HG03045 (cell line): ENCODE measurements at regions not wholly inside any gene's neighbourhood (a gene's known extent, or its start where the extent isn't known, plus 50 kb on each side); places are given as distances from the start of the nearest gene placed in this dataset.

Experiments
- ATAC-seq: cut with Tn5 transposase; IDR thresholded peaks from one replicate; pipeline ENCODE4 v1.9.1; 2021; ENCODE audit warnings: mild to moderate bottlenecking, moderate library complexity; ENCODE audit not compliant: unreplicated experiment

GRCh38 chr7:35581605-35582210, 113.2 kb downstream of the HERPUD2 start:
- no peak for ATAC-seq

GRCh38 chr7:35576031-35576573, 118.8 kb downstream of the HERPUD2 start:
- no peak for ATAC-seq

GRCh38 chr7:35571611-35572240, 123.2 kb downstream of the HERPUD2 start:
- no peak for ATAC-seq

DNA sequence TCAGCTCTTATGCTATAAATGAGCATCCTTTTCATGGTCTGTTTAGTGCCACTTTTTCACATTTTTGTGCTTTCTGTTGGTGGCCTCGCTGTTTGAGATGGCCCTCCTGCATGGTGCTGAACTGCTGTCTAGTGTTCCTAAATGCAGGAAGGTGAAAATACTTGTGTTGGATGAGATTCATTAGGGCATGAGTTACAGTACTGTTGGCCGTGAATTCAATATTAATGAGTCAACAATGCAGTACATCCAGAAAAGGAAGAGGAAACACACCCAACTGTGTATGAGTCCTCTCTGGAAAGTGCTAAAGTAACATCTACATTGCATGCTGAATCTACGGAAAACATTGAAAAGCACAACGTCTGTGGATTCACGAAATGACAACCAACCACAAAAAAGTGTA, 124.0 kb downstream of the HERPUD2 start:
- no peak for ATAC-seq

GRCh38 chr7:35565927-35566326, 129.0 kb downstream of the HERPUD2 start:
- no peak for ATAC-seq

- no peak for ATAC-seq
Measured at GRCh38 chr7:35558841-35559240, 136.1 kb downstream of the HERPUD2 start.

DNA sequence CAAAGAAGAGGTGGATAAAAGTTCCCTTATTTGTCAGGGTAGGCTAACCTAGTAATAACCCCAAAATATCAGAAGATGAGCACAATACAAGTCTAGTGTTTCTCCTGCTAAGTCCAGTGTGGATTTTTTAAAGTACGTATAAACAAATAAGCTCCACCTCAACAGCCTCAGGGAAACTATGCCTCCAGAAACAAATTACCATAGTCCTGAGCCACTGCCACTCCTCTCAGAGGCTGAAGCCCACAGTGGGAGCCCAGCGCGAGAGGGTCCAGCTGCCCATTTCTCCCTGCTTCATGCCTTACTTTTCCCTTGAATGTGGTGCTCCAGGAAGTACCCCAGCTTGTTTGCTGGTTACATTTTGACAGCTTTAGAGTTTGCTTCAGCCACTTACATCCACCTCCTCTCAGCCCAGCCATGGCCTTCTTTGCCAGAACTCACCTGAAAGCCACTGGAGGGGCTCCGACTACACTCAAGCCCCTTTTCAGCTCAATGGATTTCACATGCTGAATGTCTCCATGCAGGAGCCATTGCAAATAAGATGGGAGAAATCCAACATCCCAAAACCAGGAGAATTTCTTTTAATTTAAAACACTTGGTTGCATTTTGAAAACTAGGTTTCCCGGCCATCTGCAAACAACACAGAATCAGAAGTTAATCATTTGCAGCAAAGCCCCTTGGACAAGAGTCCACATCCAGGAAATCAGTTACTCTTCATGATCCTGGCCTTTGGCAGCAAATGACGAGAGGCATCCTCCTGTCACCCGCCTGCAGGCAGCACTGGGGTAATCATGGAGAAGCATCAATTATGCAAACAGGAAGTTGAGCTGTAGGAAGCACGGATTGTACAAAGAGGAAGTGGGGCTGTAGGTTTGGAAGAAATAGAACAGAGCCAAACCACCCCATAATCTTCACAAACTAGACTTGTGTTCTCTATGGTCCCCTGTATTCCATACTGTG, 138.1 kb downstream of the HERPUD2 start:
- no peak for ATAC-seq

DNA sequence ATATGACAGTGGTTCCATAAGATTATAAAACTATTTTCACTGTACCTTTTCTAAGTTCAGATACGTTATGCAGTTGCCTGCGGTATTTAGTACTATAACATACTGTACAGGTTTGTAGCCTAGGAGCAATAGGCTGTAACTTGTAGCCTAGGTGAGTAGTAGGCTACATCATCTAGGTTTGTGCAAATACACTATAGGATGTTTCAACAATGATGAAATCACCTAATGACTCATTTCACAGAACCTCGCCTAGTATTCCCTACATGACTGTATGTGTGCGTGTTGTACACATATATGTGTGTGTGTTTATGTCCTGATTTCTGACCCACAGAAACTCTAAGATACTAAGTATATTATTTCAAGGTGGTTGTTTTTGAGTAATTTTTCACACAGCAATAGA, 139.0 kb downstream of the HERPUD2 start:
- ATAC-seq: no peak

GRCh38 chr7:35555386-35555785, 139.5 kb downstream of the HERPUD2 start:
- ATAC-seq: no peak

DNA sequence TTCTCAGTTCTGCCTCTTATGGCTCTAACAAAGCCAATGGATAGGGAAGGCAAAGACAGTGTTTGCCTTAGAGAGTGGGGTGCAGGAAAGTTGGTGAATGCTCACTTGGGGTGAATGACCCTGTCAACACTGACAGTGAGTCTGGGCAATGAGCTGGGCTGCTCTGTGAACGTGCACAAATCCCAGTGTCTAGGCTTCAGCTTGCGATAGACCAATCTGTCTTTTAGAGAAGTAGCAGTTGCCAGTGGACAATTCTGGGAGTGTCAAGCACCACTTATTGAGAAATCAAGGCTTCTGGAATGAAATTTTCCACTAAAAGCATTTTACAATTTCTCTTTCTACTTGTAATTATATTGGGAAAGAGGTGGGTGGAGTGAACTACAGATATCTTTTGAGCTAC, 141.4 kb downstream of the HERPUD2 start:
- no peak for ATAC-seq

GRCh38 chr7:35552691-35553090, 142.2 kb downstream of the HERPUD2 start:
- no peak for ATAC-seq

DNA sequence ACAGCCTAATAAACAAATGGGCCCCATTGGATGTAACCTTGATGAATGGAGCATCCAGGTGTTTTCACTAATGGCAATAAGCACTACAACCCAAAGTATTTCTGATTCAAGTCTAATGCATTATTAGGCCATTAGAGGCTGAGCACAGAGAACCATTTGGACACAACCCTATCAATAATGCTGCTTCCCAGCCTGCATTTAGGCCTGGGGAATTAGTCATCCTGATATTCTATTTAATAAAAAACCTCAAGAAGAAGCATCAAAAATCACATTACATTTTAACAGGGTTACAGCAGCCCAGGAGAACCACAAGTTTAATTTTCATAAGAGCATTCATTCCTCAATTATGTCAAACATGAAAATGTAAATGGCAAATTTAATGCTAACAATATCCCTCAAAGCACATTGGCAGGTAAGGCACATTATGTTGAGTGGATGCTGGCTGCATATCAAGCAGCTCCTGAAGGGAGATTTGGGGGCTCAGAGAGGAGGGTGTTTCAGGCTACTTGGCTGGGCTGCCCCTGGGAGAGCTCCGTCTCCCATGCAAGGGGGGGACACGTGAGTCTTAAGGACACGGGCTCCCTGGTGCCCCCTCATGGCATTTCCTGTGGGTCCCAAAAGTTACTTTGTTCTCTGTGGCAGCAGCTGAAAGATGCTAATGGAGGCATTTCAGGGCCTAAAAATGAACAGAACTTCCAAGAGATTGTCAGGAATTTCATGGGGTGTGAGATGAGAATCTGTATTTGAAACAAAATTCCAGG, 143.4 kb downstream of the HERPUD2 start:
- ATAC-seq: no peak

DNA sequence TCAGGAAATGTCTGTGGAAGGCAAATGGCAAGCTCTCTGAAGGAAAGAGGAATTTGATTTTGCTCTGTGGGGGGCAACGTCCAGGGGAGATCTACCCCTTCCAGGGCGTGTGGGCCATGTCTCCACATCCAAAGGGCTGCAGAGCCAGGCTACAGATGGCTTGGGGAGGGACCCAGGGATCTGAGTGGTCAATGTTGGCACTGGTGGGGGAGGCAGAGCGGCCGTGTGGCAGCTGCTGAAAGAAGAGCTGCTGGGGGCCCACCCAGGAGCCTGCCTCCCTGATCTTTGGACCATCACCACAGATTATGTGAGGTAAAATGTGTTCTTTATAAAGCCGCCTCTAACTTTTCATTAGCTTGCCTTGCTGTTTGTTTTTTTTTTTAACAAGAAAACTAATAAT, 144.1 kb downstream of the HERPUD2 start:
- ATAC-seq: no peak

DNA sequence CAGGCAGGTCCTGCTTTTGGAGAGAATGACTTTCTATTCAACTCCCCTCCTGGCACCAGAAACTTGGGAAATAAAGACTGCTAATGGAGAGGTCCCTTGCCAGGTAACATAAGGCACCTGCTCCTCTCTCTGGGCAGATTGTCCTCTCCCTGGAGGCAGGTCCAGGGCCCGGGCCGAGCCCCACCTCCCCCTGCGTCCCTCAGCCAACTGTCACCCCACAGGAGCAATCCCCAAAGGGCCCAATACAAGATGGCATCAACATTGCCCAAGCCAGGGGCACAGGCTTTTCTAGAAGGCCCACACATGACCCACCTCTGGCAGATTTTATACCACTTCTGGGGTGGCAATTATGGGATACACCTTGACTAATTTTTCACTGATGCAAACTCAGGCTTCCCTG, 145.2 kb downstream of the HERPUD2 start:
- ATAC-seq: no peak

DNA sequence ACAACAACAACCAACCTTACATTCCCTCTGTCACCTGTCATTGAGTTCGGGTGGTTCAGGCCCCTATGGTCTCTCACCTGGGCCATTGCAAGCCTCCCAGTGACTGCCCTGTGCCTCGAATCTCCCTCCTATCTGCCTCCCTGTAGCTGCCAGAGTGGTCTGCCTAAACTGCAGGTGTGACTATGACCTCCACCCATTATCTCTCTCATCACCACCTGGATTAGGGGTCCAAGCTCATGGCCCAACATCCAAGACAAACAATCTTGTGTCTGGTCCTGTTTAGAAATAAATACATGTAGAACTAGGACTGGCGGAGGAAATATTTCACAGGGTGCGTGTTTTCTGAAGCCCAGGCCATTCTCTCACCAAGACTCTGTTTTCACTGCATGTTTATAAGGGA, 146.6 kb downstream of the HERPUD2 start:
- ATAC-seq: no peak

DNA sequence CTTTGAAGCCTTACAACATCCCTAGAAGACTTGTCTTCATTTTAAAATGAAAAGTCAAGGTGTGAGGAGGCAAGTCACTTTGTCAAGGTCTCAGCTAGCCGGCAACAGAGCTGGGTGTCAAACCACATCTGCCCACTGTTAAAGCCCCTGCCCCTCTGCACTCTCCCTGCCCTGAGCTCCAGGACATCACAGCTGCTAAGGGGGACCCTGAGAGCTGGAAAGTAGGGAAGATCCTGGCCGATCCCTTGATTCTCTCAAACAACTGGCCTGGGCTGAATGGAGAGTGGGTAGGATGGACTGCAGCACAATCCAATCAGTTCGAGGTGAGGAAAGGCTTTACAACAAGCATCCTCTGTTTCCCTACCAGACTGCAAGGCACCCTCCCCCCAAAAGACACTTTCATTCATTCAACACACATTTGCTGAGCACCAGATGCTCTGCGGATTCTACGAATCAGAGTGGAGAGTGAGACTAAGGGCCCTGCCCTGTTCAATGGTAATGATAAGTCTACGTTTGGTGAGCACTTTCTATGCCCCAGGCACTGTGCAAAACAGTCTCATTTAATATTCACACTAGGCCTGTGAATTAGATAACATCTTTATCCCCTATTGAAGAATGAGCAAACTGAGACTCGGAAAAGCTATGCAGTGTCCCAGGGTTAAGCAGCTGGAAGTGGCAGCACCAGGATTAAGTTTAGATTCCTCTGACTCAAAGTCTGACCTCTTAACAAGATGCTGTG, 148.1 kb downstream of the HERPUD2 start:
- ATAC-seq: no peak

DNA sequence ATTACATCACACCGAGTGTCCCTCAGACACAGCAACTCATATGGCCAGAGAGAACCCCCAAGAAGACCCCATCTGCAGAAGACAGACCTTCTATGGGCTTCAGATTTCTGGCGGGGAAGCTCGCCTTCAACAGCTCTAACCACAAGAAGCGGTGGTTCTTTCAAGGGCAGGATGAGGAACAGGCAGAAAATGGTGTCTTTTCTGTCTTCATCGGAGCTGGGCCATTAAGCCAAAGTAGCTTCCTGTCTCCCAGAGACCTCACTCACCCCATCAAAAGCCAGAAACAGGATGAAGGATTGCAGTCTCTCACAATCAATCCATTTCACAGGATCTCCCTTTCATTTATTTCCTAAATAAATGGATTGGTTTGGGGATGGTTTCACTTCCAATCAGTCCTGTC, 149.1 kb downstream of the HERPUD2 start:
- ATAC-seq: no peak

DNA sequence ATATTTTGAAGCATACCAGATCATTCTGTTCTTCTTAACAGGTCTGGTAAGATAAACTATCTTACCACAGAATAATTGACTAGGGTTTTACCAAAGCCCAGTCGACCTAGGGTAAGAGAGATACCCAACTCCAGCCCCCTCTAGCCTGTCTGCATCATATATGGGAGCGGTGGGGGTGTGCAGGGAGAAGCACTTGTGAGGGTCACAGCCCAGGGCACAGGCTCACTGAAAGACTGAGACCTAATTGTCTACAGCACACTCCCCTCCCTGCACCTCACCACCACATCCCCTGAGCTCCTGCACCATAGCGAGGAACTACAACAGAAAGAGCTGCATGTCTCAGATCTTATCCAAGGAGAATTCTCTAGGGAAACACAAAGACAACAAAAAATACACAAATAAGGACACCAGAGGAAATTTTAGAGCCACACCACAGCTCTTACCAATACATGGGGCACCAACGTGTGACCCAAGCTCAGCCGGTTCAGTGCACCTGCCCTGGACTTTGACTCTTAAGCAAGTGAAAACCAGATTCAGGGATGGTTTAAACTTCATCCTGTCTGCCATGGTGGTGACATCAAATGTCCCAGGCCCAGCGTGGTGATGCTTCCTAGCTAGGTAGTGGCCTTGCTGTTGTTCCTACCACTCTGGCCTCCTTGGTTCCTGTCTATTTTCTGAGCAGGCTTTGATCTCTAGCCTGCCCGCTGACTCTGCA, 150.8 kb downstream of the HERPUD2 start:
- ATAC-seq: no peak
